Osteocyte (in vitro differentiated cells): ENCODE measurements at regions not wholly inside any gene's neighbourhood (a gene's known extent, or its start where the extent isn't known, plus 50 kb on each side); places are given as distances from the start of the nearest gene placed in this dataset.

Source experiments
- DNase-seq: peaks from one replicate; pipeline ENCODE4 v3.0.0; 2021; ENCODE audit warnings: mixed read lengths; ENCODE audit not compliant: unreplicated experiment; ENCODE audit errors: extremely low spot score
- H3K27ac Mint-ChIP-seq: one replicate; pipeline ENCODE4 v1.8.0; 2021; ENCODE audit warnings: mild to moderate bottlenecking, mixed read lengths; ENCODE audit not compliant: unreplicated experiment
- H3K27me3 Mint-ChIP-seq: one replicate; pipeline ENCODE4 v1.8.0; 2021; ENCODE audit warnings: mixed read lengths; ENCODE audit not compliant: unreplicated experiment
- H3K36me3 Mint-ChIP-seq: one replicate; pipeline ENCODE4 v1.8.0; 2021; ENCODE audit warnings: mixed read lengths; ENCODE audit not compliant: unreplicated experiment
- H3K4me1 Mint-ChIP-seq: one replicate; pipeline ENCODE4 v1.8.0; 2021; ENCODE audit warnings: mixed read lengths; ENCODE audit not compliant: unreplicated experiment
- H3K4me3 Mint-ChIP-seq: one replicate; pipeline ENCODE4 v1.8.0; 2021; ENCODE audit warnings: mild to moderate bottlenecking, moderate library complexity, mixed read lengths; ENCODE audit not compliant: unreplicated experiment
- H3K9me3 Mint-ChIP-seq: one replicate; pipeline ENCODE4 v1.8.0; 2021; ENCODE audit warnings: mixed read lengths; ENCODE audit not compliant: unreplicated experiment
- CTCF ChIP-seq: fragments of 200-600 bp; sonication (generic); IDR thresholded peaks from 2 replicates; pipeline ENCODE4 v1.5.0; 2021; ENCODE audit warnings: antibody characterized with exemption, mild to moderate bottlenecking, moderate library complexity

- no peaks in the 10 kb centered on the region for H3K9me3 Mint-ChIP-seq
Observed at GRCh38 chr2:138190999-138191398, 226.7 kb downstream of the HNMT start.

GRCh38 chr2:138193416-138194213, 229.3 kb downstream of the HNMT start:
- no peak for TF ChIP-seq CTCF
- no peak for DNase-seq
- H3K27ac Mint-ChIP-seq: no peak overlapping the region
- H3K4me3 Mint-ChIP-seq: no peak overlapping the region
- H3K36me3 Mint-ChIP-seq: no peaks in the 10 kb centered on the region
- peaks cover 30% of the 10 kb centered on the region for H3K27me3 Mint-ChIP-seq
- H3K4me1 Mint-ChIP-seq: no peaks in the 10 kb centered on the region
- H3K9me3 Mint-ChIP-seq: no peaks in the 10 kb centered on the region

More at GRCh38 chr2:138190999-138191398, 226.7 kb downstream of the HNMT start:
- Mint-ChIP-seq H3K36me3 (no peaks in the 10 kb centered on the region), H3K27me3 (peaks cover 24% of the 10 kb centered on the region), H3K27ac (no peak overlapping the region), H3K4me1 (no peaks in the 10 kb centered on the region), H3K4me3 (no peak overlapping the region)
- no peak for TF ChIP-seq CTCF
- DNase-seq: no peak

GRCh38 chr2:138201286-138201685, 237.0 kb downstream of the HNMT start:
- no peak overlapping the region for H3K4me3 Mint-ChIP-seq
- H3K9me3 Mint-ChIP-seq: peaks cover 3% of the 10 kb centered on the region
- DNase-seq: no peak
- peaks cover 11% of the 10 kb centered on the region for H3K27me3 Mint-ChIP-seq
- H3K27ac Mint-ChIP-seq: no peak overlapping the region
- no peaks in the 10 kb centered on the region for H3K36me3 Mint-ChIP-seq
- no peaks in the 10 kb centered on the region for H3K4me1 Mint-ChIP-seq
- TF ChIP-seq CTCF: no peak

GRCh38 chr2:138202762-138203161, 238.5 kb downstream of the HNMT start:
- H3K4me1 Mint-ChIP-seq: no peaks in the 10 kb centered on the region
- H3K9me3 Mint-ChIP-seq: peaks cover 3% of the 10 kb centered on the region
- H3K4me3 Mint-ChIP-seq: no peak overlapping the region
- no peak for TF ChIP-seq CTCF
- peaks cover 2% of the 10 kb centered on the region for H3K27me3 Mint-ChIP-seq
- no peaks in the 10 kb centered on the region for H3K36me3 Mint-ChIP-seq
- H3K27ac Mint-ChIP-seq: no peak overlapping the region
- no peak for DNase-seq

- Mint-ChIP-seq H3K27ac (no peak overlapping the region), H3K9me3 (peaks cover 3% of the 10 kb centered on the region), H3K36me3 (no peaks in the 10 kb centered on the region), H3K4me3 (no peak overlapping the region), H3K4me1 (no peaks in the 10 kb centered on the region), H3K27me3 (peaks cover 5% of the 10 kb centered on the region)
- DNase-seq: no peak
- no peak for TF ChIP-seq CTCF
Observed at GRCh38 chr2:138205281-138205680, 241.0 kb downstream of the HNMT start.
